CD14-positive monocyte (primary cell): ENCODE measurements at regions not wholly inside any gene's neighbourhood (a gene's known extent, or its start where the extent isn't known, plus 50 kb on each side); places are given as distances from the start of the nearest gene placed in this dataset.
"Not testable (repeated sequence)": the region's sequence is repeated elsewhere in the genome, so short reads cannot be mapped to it uniquely, and the experiment has no call there.

ENCODE experiments used
- DNase-seq, 3 donors: peaks; one replicate each; pipeline ENCODE4 v3.0.0-alpha.2; 2011 to 2022
- H2AFZ ChIP-seq: 2 replicates; pipeline ENCODE4 v1.6.0; 2012; ENCODE audit warnings: mild to moderate bottlenecking, low read depth, low read length, inconsistent platforms; ENCODE audit not compliant: insufficient read depth, poor library complexity, severe bottlenecking
- H3K27ac ChIP-seq, 2 donors: 1 replicate in 1 of 2; 2 replicates in 1 of 2; pipeline ENCODE4 v1.5.1; 2012 to 2013; ENCODE audit warnings: low read length in 2 of 2, control low read depth in 1 of 2, inconsistent platforms in 1 of 2, low read depth in 1 of 2, mild to moderate bottlenecking in 1 of 2
- H3K27me3 ChIP-seq, 2 donors: one replicate each; pipeline versions ENCODE4 v1.6.0 to v1.6.1; 2011 to 2013; ENCODE audit warnings: low read length in 2 of 2; ENCODE audit not compliant: control insufficient read depth in 2 of 2, insufficient read depth in 2 of 2
- H3K36me3 ChIP-seq, 2 donors: replicated peaks in 1 of 2; 1 replicate in 1 of 2; 2 replicates in 1 of 2; pipeline versions ENCODE4 v1.5.1 to v1.6.1; 2012 to 2013; ENCODE audit warnings: low read length in 2 of 2, control low read depth in 1 of 2, inconsistent platforms in 1 of 2, mild to moderate bottlenecking in 1 of 2; ENCODE audit not compliant: insufficient read depth in 2 of 2, control insufficient read depth in 1 of 2
- H3K4me1 ChIP-seq, 2 donors: 1 replicate in 1 of 2; 2 replicates in 1 of 2; pipeline versions ENCODE4 v1.5.1 to v1.6.1; 2012 to 2013; ENCODE audit warnings: low read length in 2 of 2, control low read depth in 1 of 2, inconsistent platforms in 1 of 2, mild to moderate bottlenecking in 1 of 2, moderate library complexity in 1 of 2; ENCODE audit not compliant: insufficient read depth in 2 of 2, control insufficient read depth in 1 of 2
- H3K4me2 ChIP-seq: replicated peaks from 2 replicates; pipeline ENCODE3; 2012; ENCODE audit warnings: low read length, moderate library complexity, mild to moderate bottlenecking; ENCODE audit not compliant: poor library complexity, severe bottlenecking; ENCODE audit errors: extremely low read depth
- H3K4me3 ChIP-seq, 3 experiments: fragments of 200-600 bp in 1 of 3; sonication (generic) in 1 of 3; replicated peaks in 1 of 3; 1 replicate in 2 of 3; 2 replicates in 1 of 3; pipeline ENCODE4 v1.5.1; 2011 to 2013; ENCODE audit warnings: low read length in 3 of 3, mild to moderate bottlenecking in 3 of 3, control low read depth in 2 of 3, low read depth in 2 of 3, inconsistent platforms in 1 of 3, moderate library complexity in 1 of 3
- H3K79me2 ChIP-seq: 2 replicates; pipeline ENCODE4 v1.6.0; 2012; ENCODE audit warnings: mild to moderate bottlenecking, control low read depth, inconsistent platforms, low read length, moderate library complexity; ENCODE audit not compliant: insufficient read depth
- H3K9ac ChIP-seq: 2 replicates; pipeline ENCODE4 v1.6.0; 2017; ENCODE audit warnings: low read length, mild to moderate bottlenecking; ENCODE audit not compliant: insufficient read depth, poor library complexity, severe bottlenecking
- H3K9me3 ChIP-seq, 2 donors: replicated peaks in 1 of 2; 1 replicate in 1 of 2; 2 replicates in 1 of 2; pipeline versions ENCODE4 v1.5.1 to v1.6.1; 2012 to 2013; ENCODE audit warnings: low read length in 2 of 2, control low read depth in 1 of 2; ENCODE audit not compliant: control insufficient read depth in 1 of 2, insufficient read depth in 1 of 2
- H4K20me1 ChIP-seq: 2 replicates; pipeline ENCODE4 v1.6.0; 2012; ENCODE audit warnings: mild to moderate bottlenecking, low read length, control low read depth, moderate library complexity; ENCODE audit not compliant: insufficient read depth
- H3K27ac Mint-ChIP-seq, 7 donors: one replicate each; pipeline ENCODE4 v1.8.0; 2020; ENCODE audit warnings: mild to moderate bottlenecking in 7 of 7, mixed read lengths in 7 of 7, moderate library complexity in 6 of 7, inconsistent platforms in 2 of 7
- H3K27me3 Mint-ChIP-seq, 3 donors: one replicate each; pipeline ENCODE4 v1.8.0; 2021 to 2022; ENCODE audit warnings: low read depth in 3 of 3, mild to moderate bottlenecking in 3 of 3, mixed read lengths in 3 of 3, moderate library complexity in 3 of 3, inconsistent platforms in 1 of 3
- H3K36me3 Mint-ChIP-seq, 2 donors: one replicate each; pipeline ENCODE4 v1.8.0; 2020; ENCODE audit warnings: mixed read lengths in 2 of 2, inconsistent platforms in 1 of 2, mild to moderate bottlenecking in 1 of 2
- H3K4me1 Mint-ChIP-seq: one replicate; pipeline ENCODE4 v1.8.0; 2020; ENCODE audit warnings: mild to moderate bottlenecking, mixed read lengths
- H3K4me3 Mint-ChIP-seq, 2 donors: one replicate each; pipeline ENCODE4 v1.8.0; 2020; ENCODE audit warnings: mild to moderate bottlenecking in 2 of 2, mixed read lengths in 2 of 2, moderate library complexity in 1 of 2
- H3K9me3 Mint-ChIP-seq, 7 donors: one replicate each; pipeline ENCODE4 v1.8.0; 2020 to 2022; ENCODE audit warnings: mixed read lengths in 7 of 7, mild to moderate bottlenecking in 6 of 7, moderate library complexity in 6 of 7, inconsistent platforms in 2 of 7
- WGBS: methylation state at CpG from one replicate; pipeline ENCODE4 v1.1.5; 2013; ENCODE audit warnings: missing lambda C conversion rate; ENCODE audit not compliant: insufficient coverage; 5-methylcytosine and 5-hydroxymethylcytosine counted together
- intact Hi-C, 2 donors: fragments of 100-400 bp; cut with micrococcal nuclease; formaldehyde crosslinking; loops; one replicate each; pipeline versions ENCODE4 v1.15.0 to v1.15.1; 2023
- TF ChIP-seq, protein P1 (sequence below): fragments of 200-600 bp; IDR thresholded peaks from one replicate; pipeline ENCODE4 v1.8.0; 2022; ENCODE audit warnings: antibody characterized with exemption, mild to moderate bottlenecking

DNA sequence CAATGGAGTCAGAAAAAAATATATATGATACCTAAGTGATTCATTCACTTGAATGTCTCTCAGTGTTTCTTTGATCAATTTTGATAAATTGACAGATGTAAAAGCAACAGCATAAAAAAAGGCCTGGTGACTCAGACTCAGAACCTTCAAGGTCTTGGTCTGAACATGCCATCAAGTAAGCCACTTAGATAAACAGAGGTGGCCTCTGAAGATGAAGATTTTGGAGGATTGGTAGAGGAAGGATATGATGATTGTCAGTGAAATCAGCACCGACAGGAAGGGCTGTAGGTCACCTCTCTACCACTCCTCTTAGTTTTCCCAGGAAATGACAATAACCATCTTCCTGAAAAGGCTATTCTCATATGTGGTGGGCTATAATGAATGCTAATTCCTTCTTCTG is 422.8 kb upstream of the EPHA7 start:
- H3K27ac ChIP-seq, result no peak overlapping the region
- TF ChIP-seq, protein P1, sequence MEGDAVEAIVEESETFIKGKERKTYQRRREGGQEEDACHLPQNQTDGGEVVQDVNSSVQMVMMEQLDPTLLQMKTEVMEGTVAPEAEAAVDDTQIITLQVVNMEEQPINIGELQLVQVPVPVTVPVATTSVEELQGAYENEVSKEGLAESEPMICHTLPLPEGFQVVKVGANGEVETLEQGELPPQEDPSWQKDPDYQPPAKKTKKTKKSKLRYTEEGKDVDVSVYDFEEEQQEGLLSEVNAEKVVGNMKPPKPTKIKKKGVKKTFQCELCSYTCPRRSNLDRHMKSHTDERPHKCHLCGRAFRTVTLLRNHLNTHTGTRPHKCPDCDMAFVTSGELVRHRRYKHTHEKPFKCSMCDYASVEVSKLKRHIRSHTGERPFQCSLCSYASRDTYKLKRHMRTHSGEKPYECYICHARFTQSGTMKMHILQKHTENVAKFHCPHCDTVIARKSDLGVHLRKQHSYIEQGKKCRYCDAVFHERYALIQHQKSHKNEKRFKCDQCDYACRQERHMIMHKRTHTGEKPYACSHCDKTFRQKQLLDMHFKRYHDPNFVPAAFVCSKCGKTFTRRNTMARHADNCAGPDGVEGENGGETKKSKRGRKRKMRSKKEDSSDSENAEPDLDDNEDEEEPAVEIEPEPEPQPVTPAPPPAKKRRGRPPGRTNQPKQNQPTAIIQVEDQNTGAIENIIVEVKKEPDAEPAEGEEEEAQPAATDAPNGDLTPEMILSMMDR, result no peak
- H3K79me2 ChIP-seq, result no peaks in the 10 kb centered on the region
- H3K4me3 Mint-ChIP-seq, result no peak overlapping the region
- H4K20me1 ChIP-seq, result no peaks in the 10 kb centered on the region
- no peaks in the 10 kb centered on the region for H3K27me3 ChIP-seq
- no CpG with 5 or more reads among the region's 1 CpG for WGBS
- no peaks in the 10 kb centered on the region for H3K9me3 ChIP-seq
- H3K4me3 ChIP-seq, result no peak overlapping the region
- H3K36me3 ChIP-seq, result no peaks in the 10 kb centered on the region
- no peak overlapping the region for H3K27ac Mint-ChIP-seq
- H3K9me3 Mint-ChIP-seq, result no peaks in the 10 kb centered on the region
- no peaks in the 10 kb centered on the region for H3K27me3 Mint-ChIP-seq
- no peaks in the 10 kb centered on the region for H3K4me1 ChIP-seq
- no peak for DNase-seq
- no peaks in the 10 kb centered on the region for H3K36me3 Mint-ChIP-seq
- H3K4me1 Mint-ChIP-seq, result no peaks in the 10 kb centered on the region
- H2AFZ ChIP-seq, result no peak overlapping the region
- intact Hi-C loops, result no loop called here
- no peak overlapping the region for H3K4me2 ChIP-seq
- H3K9ac ChIP-seq, result no peak overlapping the region

DNA sequence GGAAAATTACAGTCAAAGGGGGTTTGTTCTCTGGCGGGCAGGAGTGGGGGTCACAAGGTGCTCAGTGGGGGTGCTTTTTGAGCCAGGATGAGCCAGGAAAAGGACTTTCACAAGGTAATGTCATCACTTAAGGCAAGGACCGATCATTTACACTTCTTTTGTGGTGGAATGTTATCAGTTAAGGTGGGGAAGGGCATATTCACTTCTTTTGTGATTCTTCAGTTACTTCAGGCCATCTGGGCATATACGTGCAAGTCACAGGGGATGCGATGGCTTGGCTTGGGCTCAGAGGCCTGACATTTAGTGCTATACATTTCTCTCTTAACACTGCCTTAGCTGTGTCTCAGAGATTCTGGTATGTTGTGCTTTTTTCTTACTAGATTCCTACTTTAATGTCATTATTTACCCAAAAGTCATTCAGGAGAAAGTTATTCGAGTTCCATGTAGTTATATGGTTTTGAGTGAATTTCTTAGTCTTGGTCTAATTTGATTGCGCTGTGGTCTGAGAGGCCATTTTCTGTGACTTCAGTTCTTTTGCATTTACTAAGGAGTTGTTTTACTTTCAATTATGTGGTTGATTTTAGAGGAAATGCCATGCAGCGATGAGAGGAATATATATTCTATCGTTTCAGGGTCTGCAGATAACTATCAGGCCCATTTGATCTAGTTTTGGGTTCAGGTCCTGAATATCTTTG is 416.2 kb upstream of the EPHA7 start:
- intact Hi-C loops, H3K36me3 ChIP-seq, H3K4me1 ChIP-seq, DNase-seq, H3K36me3 Mint-ChIP-seq, H3K27ac Mint-ChIP-seq, H3K27me3 Mint-ChIP-seq, H3K4me2 ChIP-seq, H3K27ac ChIP-seq, H3K9me3 ChIP-seq, H3K9ac ChIP-seq, H3K27me3 ChIP-seq, H3K4me3 Mint-ChIP-seq, H4K20me1 ChIP-seq, H3K4me3 ChIP-seq, H2AFZ ChIP-seq, H3K4me1 Mint-ChIP-seq, H3K79me2 ChIP-seq: not testable (repeated sequence)
- WGBS, result 100% methylated on average over 1 of the region's 8 CpGs
- H3K9me3 Mint-ChIP-seq, result peaks cover 7 to 15% (median 8%) of the 10 kb centered on the region in 7 donors

DNA sequence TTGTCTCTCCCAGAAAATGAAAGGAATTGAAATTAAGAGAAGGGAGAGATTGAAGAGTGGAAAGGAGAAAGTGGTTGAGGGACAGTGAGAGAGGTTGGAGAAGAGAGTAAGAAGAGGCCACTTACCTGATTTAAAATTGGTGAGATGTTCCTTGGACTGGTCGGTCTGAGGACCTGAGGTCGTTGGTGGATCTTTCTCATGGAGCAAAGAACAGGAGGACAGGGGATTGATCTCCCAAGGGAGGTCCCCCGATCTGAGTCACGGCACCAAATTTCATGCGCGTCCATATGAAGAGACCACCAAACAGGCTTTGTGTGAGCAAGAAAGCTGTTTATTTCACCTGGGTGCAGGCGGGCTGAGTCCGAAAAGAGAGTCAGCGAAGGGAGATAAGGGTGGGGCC is 415.7 kb upstream of the EPHA7 start:
- intact Hi-C loops, DNase-seq, H3K9ac ChIP-seq, H3K27me3 ChIP-seq, H2AFZ ChIP-seq, H3K27ac ChIP-seq, H3K27me3 Mint-ChIP-seq, H3K4me1 ChIP-seq, H3K36me3 Mint-ChIP-seq, H3K4me1 Mint-ChIP-seq, H3K4me2 ChIP-seq, H3K4me3 ChIP-seq, H3K79me2 ChIP-seq, H3K36me3 ChIP-seq, H3K9me3 ChIP-seq, H4K20me1 ChIP-seq, H3K4me3 Mint-ChIP-seq: not testable (repeated sequence)
- WGBS, result 65% methylated on average over 2 of the region's 9 CpGs
- Mint-ChIP-seq H3K9me3 (peaks cover 7 to 15% (median 8%) of the 10 kb centered on the region in 7 donors), H3K27ac (peak overlapping the region in 2 of 7 donors; percentile 33 to 66)

DNA sequence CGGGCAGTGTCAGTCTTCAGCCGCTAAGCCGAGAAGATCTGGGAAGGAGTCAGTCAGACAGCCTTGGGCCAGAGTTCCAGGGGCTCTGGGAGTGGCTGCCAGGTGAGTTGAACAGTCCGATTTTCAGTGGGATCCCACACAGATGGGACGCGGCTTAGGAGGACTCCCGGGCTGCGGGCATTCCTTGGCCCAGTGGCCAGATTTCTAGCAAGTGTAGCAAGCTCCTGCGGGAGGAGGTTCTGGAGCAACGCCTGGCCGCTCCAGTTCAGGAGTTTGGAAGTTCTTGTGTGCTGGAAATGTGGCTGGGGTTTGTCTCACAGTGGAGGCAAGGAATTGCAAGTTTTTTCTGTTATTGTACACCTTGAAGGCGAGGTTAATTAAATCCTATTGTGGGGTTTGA is 414.0 kb upstream of the EPHA7 start:
- 80% methylated on average over 1 of the region's 12 CpGs for WGBS
- H2AFZ ChIP-seq, H3K4me1 Mint-ChIP-seq, H4K20me1 ChIP-seq, H3K4me2 ChIP-seq, H3K27ac ChIP-seq, H3K36me3 Mint-ChIP-seq, H3K4me3 Mint-ChIP-seq, DNase-seq, H3K27ac Mint-ChIP-seq, H3K9ac ChIP-seq, H3K27me3 ChIP-seq, H3K79me2 ChIP-seq, H3K4me3 ChIP-seq, H3K36me3 ChIP-seq, H3K27me3 Mint-ChIP-seq, intact Hi-C loops, H3K4me1 ChIP-seq, H3K9me3 ChIP-seq: not testable (repeated sequence)
- peaks cover 7 to 15% (median 11%) of the 10 kb centered on the region in 7 donors for H3K9me3 Mint-ChIP-seq
